CD14-positive monocyte (primary cell): ENCODE measurements at regions not wholly inside any gene's neighbourhood (a gene's known extent, or its start where the extent isn't known, plus 50 kb on each side); places are given as distances from the start of the nearest gene placed in this dataset.
"Not testable (repeated sequence)": the region's sequence is repeated elsewhere in the genome, so short reads cannot be mapped to it uniquely, and the experiment has no call there.

Source experiments
- DNase-seq, 3 donors: peaks; one replicate each; pipeline ENCODE4 v3.0.0-alpha.2; 2011 to 2022
- H2AFZ ChIP-seq: 2 replicates; pipeline ENCODE4 v1.6.0; 2012; ENCODE audit warnings: mild to moderate bottlenecking, low read depth, low read length, inconsistent platforms; ENCODE audit not compliant: insufficient read depth, poor library complexity, severe bottlenecking
- H3K27ac ChIP-seq, 2 donors: 1 replicate in 1 of 2; 2 replicates in 1 of 2; pipeline ENCODE4 v1.5.1; 2012 to 2013; ENCODE audit warnings: low read length in 2 of 2, control low read depth in 1 of 2, inconsistent platforms in 1 of 2, low read depth in 1 of 2, mild to moderate bottlenecking in 1 of 2
- H3K27me3 ChIP-seq, 2 donors: one replicate each; pipeline versions ENCODE4 v1.6.0 to v1.6.1; 2011 to 2013; ENCODE audit warnings: low read length in 2 of 2; ENCODE audit not compliant: control insufficient read depth in 2 of 2, insufficient read depth in 2 of 2
- H3K36me3 ChIP-seq, 2 donors: replicated peaks in 1 of 2; 1 replicate in 1 of 2; 2 replicates in 1 of 2; pipeline versions ENCODE4 v1.5.1 to v1.6.1; 2012 to 2013; ENCODE audit warnings: low read length in 2 of 2, control low read depth in 1 of 2, inconsistent platforms in 1 of 2, mild to moderate bottlenecking in 1 of 2; ENCODE audit not compliant: insufficient read depth in 2 of 2, control insufficient read depth in 1 of 2
- H3K4me1 ChIP-seq, 2 donors: 1 replicate in 1 of 2; 2 replicates in 1 of 2; pipeline versions ENCODE4 v1.5.1 to v1.6.1; 2012 to 2013; ENCODE audit warnings: low read length in 2 of 2, control low read depth in 1 of 2, inconsistent platforms in 1 of 2, mild to moderate bottlenecking in 1 of 2, moderate library complexity in 1 of 2; ENCODE audit not compliant: insufficient read depth in 2 of 2, control insufficient read depth in 1 of 2
- H3K4me2 ChIP-seq: replicated peaks from 2 replicates; pipeline ENCODE3; 2012; ENCODE audit warnings: low read length, moderate library complexity, mild to moderate bottlenecking; ENCODE audit not compliant: poor library complexity, severe bottlenecking; ENCODE audit errors: extremely low read depth
- H3K4me3 ChIP-seq, 3 experiments: fragments of 200-600 bp in 1 of 3; sonication (generic) in 1 of 3; replicated peaks in 1 of 3; 1 replicate in 2 of 3; 2 replicates in 1 of 3; pipeline ENCODE4 v1.5.1; 2011 to 2013; ENCODE audit warnings: low read length in 3 of 3, mild to moderate bottlenecking in 3 of 3, control low read depth in 2 of 3, low read depth in 2 of 3, inconsistent platforms in 1 of 3, moderate library complexity in 1 of 3
- H3K79me2 ChIP-seq: 2 replicates; pipeline ENCODE4 v1.6.0; 2012; ENCODE audit warnings: mild to moderate bottlenecking, control low read depth, inconsistent platforms, low read length, moderate library complexity; ENCODE audit not compliant: insufficient read depth
- H3K9ac ChIP-seq: 2 replicates; pipeline ENCODE4 v1.6.0; 2017; ENCODE audit warnings: low read length, mild to moderate bottlenecking; ENCODE audit not compliant: insufficient read depth, poor library complexity, severe bottlenecking
- H3K9me3 ChIP-seq, 2 donors: replicated peaks in 1 of 2; 1 replicate in 1 of 2; 2 replicates in 1 of 2; pipeline versions ENCODE4 v1.5.1 to v1.6.1; 2012 to 2013; ENCODE audit warnings: low read length in 2 of 2, control low read depth in 1 of 2; ENCODE audit not compliant: control insufficient read depth in 1 of 2, insufficient read depth in 1 of 2
- H4K20me1 ChIP-seq: 2 replicates; pipeline ENCODE4 v1.6.0; 2012; ENCODE audit warnings: mild to moderate bottlenecking, low read length, control low read depth, moderate library complexity; ENCODE audit not compliant: insufficient read depth
- H3K27ac Mint-ChIP-seq, 7 donors: one replicate each; pipeline ENCODE4 v1.8.0; 2020; ENCODE audit warnings: mild to moderate bottlenecking in 7 of 7, mixed read lengths in 7 of 7, moderate library complexity in 6 of 7, inconsistent platforms in 2 of 7
- H3K27me3 Mint-ChIP-seq, 3 donors: one replicate each; pipeline ENCODE4 v1.8.0; 2021 to 2022; ENCODE audit warnings: low read depth in 3 of 3, mild to moderate bottlenecking in 3 of 3, mixed read lengths in 3 of 3, moderate library complexity in 3 of 3, inconsistent platforms in 1 of 3
- H3K36me3 Mint-ChIP-seq, 2 donors: one replicate each; pipeline ENCODE4 v1.8.0; 2020; ENCODE audit warnings: mixed read lengths in 2 of 2, inconsistent platforms in 1 of 2, mild to moderate bottlenecking in 1 of 2
- H3K4me1 Mint-ChIP-seq: one replicate; pipeline ENCODE4 v1.8.0; 2020; ENCODE audit warnings: mild to moderate bottlenecking, mixed read lengths
- H3K4me3 Mint-ChIP-seq, 2 donors: one replicate each; pipeline ENCODE4 v1.8.0; 2020; ENCODE audit warnings: mild to moderate bottlenecking in 2 of 2, mixed read lengths in 2 of 2, moderate library complexity in 1 of 2
- H3K9me3 Mint-ChIP-seq, 7 donors: one replicate each; pipeline ENCODE4 v1.8.0; 2020 to 2022; ENCODE audit warnings: mixed read lengths in 7 of 7, mild to moderate bottlenecking in 6 of 7, moderate library complexity in 6 of 7, inconsistent platforms in 2 of 7
- CTCF ChIP-seq: fragments of 200-600 bp; IDR thresholded peaks from one replicate; pipeline ENCODE4 v1.8.0; 2022; ENCODE audit warnings: antibody characterized with exemption, mild to moderate bottlenecking
- WGBS: methylation state at CpG from one replicate; pipeline ENCODE4 v1.1.5; 2013; ENCODE audit warnings: missing lambda C conversion rate; ENCODE audit not compliant: insufficient coverage; 5-methylcytosine and 5-hydroxymethylcytosine counted together
- intact Hi-C, 2 donors: fragments of 100-400 bp; cut with micrococcal nuclease; formaldehyde crosslinking; loops; one replicate each; pipeline versions ENCODE4 v1.15.0 to v1.15.1; 2023

- TF ChIP-seq CTCF, result no peak
- Histone ChIP-seq H3K4me2 (no peak overlapping the region), H3K9me3 (no peaks in the 10 kb centered on the region), H3K4me3 (no peak overlapping the region), H4K20me1 (no peaks in the 10 kb centered on the region), H3K36me3 (no peaks in the 10 kb centered on the region), H3K27ac (no peak overlapping the region), H3K4me1 (no peaks in the 10 kb centered on the region), H2AFZ (no peak overlapping the region), H3K9ac (no peak overlapping the region), H3K27me3 (no peaks in the 10 kb centered on the region), H3K79me2 (no peaks in the 10 kb centered on the region)
- no peaks in the 10 kb centered on the region for H3K36me3 Mint-ChIP-seq
- intact Hi-C loops, result no loop called here
- no peak overlapping the region for H3K27ac Mint-ChIP-seq
- H3K27me3 Mint-ChIP-seq, result peaks cover 0 to 2% (median 0%) of the 10 kb centered on the region in 3 donors
- peaks cover 0 to 11% (median 8%) of the 10 kb centered on the region in 7 donors for H3K9me3 Mint-ChIP-seq
- no CpG with 5 or more reads among the region's 2 CpGs for WGBS
- H3K4me1 Mint-ChIP-seq, result peaks cover 3% of the 10 kb centered on the region
- no peak overlapping the region for H3K4me3 Mint-ChIP-seq
- DNase-seq, result no peak
These were observed 79.6 kb upstream of the STK38L start for GRCh38 chr12:27164330-27165040.

- intact Hi-C loops, H3K4me1 ChIP-seq, H3K27ac Mint-ChIP-seq, H3K27ac ChIP-seq, DNase-seq, H3K27me3 ChIP-seq, H3K9me3 ChIP-seq, H3K4me3 ChIP-seq, H3K4me2 ChIP-seq, H3K4me3 Mint-ChIP-seq, H3K27me3 Mint-ChIP-seq, H3K9ac ChIP-seq, H3K4me1 Mint-ChIP-seq, H3K36me3 ChIP-seq, H3K36me3 Mint-ChIP-seq, H3K79me2 ChIP-seq, H2AFZ ChIP-seq, H4K20me1 ChIP-seq: not testable (repeated sequence)
- H3K9me3 Mint-ChIP-seq, result peaks cover 5 to 21% (median 15%) of the 10 kb centered on the region in 7 donors
- WGBS, result no CpG with 5 or more reads among the region's 1 CpG
These were observed 78.1 kb upstream of the STK38L start for GRCh38 chr12:27165958-27166357.

- WGBS, result 97% methylated on average over 3 of the region's 3 CpGs
- not testable (repeated sequence) for H3K36me3 ChIP-seq
These were observed 72.6 kb upstream of the STK38L start for GRCh38 chr12:27171494-27171893.

More at GRCh38 chr12:27171494-27171893, 72.6 kb upstream of the STK38L start:
- H3K27me3 Mint-ChIP-seq, H3K4me3 ChIP-seq, H3K4me1 ChIP-seq, H3K4me2 ChIP-seq, intact Hi-C loops, H3K4me3 Mint-ChIP-seq, H3K27ac Mint-ChIP-seq, H3K36me3 Mint-ChIP-seq, H3K79me2 ChIP-seq, H3K4me1 Mint-ChIP-seq, H4K20me1 ChIP-seq, H3K27me3 ChIP-seq, H3K9ac ChIP-seq, DNase-seq, H2AFZ ChIP-seq, H3K27ac ChIP-seq: not testable (repeated sequence)
- peaks cover 0 to 19% of the 10 kb centered on the region in 2 donors for H3K9me3 ChIP-seq
- H3K9me3 Mint-ChIP-seq, result peaks cover 20 to 35% (median 27%) of the 10 kb centered on the region in 7 donors
